ENCODE measurements at regions not wholly inside any gene's neighbourhood (a gene's known extent, or its start where the extent isn't known, plus 50 kb on each side); places are given as distances from the start of the nearest gene placed in this dataset.

DNA sequence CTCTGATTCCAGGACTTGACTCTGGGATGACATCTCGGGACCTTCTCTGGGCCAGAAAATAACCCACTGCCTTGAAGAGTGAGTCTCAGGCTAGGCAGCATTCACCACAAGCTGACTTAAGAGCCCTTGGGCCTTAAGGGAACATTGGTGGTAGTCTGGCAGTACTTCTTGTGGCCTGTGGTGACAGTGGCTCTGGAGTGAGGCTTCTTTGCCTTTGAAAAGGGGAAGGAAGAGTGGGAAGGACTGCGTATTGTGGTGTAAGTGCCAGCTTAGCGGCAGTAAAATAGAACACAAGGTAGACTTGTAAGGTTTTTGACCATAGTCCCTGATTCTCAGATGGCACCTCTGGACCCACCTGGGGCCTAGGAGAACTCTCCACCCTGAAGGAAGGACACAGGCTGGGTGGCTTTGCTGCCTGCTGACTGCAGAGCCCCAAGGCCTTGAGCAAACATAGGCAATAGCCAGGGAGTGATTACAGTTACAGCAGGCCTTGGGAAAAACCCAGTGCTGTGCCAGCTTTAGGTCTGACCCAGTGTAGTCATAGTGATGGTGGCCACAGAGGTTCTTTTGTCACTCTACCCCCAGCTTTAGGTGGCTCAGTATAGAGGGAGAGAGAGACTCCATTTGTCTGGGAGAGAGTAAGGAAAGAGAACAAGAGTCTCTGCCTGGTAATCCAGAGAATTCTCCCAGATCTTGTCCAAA, 483.9 kb downstream of the SH2D4B start:
- no peak for DNase-seq (ENCODE audit: low read depth)

- no peak for DNase-seq (ENCODE audit: low read depth)
Measured at GRCh38 chr10:81026591-81026990, 488.9 kb downstream of the SH2D4B start.

DNA sequence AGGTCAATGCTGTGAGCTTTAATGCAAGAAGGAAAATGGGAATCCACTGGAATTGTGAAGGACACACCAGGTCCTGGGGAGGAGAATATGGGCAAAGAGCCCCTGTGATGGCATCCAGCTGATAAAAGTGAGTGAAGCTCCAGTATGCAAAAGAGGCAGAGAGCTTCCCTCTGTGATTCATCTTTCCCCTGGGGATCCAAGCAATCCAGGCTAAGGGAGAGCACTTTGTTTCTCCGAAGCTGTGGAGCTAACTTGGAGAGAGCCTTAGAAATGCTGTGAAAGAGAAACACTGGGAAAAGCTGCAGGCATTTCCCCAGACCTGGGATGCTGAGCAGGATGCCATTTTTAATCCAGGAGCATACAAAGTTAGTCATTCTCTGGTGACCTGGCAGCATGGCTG, 489.5 kb downstream of the SH2D4B start:
- DNase-seq (ENCODE audit: low read depth) = no peak

GRCh38 chr10:81027706-81028105, 490.0 kb downstream of the SH2D4B start:
- DNase-seq (ENCODE audit: low read depth) = no peak

DNA sequence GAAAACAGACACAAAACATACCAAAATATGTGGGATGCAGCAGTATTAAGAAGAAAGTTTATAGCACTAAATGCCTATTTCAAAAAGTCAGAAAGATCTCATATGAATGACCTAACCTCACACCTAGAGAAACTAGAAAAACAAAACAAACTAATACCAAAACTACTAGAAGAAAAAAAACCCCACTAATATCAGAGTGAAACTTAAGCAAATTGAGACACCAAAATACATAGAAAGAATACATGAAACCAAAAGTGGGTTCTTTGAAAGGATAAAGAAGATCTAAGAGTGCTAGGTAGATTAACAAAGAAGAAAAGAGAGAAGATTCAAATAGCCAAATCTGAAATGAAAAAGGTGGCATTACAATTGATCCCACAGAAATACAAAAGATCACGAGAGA, 494.1 kb downstream of the SH2D4B start:
- DNase-seq (ENCODE audit: low read depth) = no peak

- no peak for DNase-seq (ENCODE audit: low read depth)
Measured at GRCh38 chr10:81034383-81034782, 496.7 kb downstream of the SH2D4B start.

- DNase-seq (ENCODE audit: low read depth) = no peak
Measured at GRCh38 chr10:81036257-81036656, 498.6 kb downstream of the SH2D4B start.

- DNase-seq (ENCODE audit: low read depth) = no peak
Measured at GRCh38 chr10:81040031-81040430, 502.3 kb downstream of the SH2D4B start.

GRCh38 chr10:81040940-81041339, 503.2 kb downstream of the SH2D4B start:
- DNase-seq (ENCODE audit: low read depth) = no peak

GRCh38 chr10:81042647-81043046, 504.9 kb downstream of the SH2D4B start:
- no peak for DNase-seq (ENCODE audit: low read depth)

GRCh38 chr10:81065474-81065873, 527.8 kb downstream of the SH2D4B start:
- no peak for DNase-seq (ENCODE audit: low read depth)

GRCh38 chr10:81068460-81068859, 530.8 kb downstream of the SH2D4B start:
- DNase-seq (ENCODE audit: low read depth) = no peak

- DNase-seq (ENCODE audit: low read depth) = no peak
Measured at GRCh38 chr10:81071087-81071796, 533.5 kb downstream of the SH2D4B start.

DNA sequence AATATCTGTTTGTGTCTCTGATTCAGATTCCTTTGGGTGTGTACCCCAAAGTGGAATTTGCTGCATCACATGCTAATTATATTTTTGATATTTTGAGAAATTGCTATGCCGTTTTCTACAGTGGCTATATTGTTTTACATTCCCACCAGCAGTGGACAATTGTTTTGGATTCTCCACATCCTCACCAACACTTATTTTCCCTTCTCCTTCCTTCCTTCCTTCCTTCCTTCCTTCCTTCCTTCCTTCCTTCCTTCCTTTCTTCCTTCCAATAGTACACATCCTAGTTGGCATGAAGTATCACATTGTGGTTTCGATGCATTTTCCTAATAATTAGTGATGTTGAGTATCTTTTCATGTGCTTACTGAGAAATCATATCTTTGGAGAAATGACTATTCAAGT, 535.5 kb downstream of the SH2D4B start:
- DNase-seq (ENCODE audit: low read depth) = no peak

- DNase-seq (ENCODE audit: low read depth) = no peak
Measured at GRCh38 chr10:81081887-81082620, 544.4 kb downstream of the SH2D4B start.

- DNase-seq (ENCODE audit: low read depth) = no peak
Measured at GRCh38 chr10:81082621-81083376, 545.1 kb downstream of the SH2D4B start.

GRCh38 chr10:81093056-81093455, 555.4 kb downstream of the SH2D4B start:
- no peak for DNase-seq (ENCODE audit: low read depth)

DNA sequence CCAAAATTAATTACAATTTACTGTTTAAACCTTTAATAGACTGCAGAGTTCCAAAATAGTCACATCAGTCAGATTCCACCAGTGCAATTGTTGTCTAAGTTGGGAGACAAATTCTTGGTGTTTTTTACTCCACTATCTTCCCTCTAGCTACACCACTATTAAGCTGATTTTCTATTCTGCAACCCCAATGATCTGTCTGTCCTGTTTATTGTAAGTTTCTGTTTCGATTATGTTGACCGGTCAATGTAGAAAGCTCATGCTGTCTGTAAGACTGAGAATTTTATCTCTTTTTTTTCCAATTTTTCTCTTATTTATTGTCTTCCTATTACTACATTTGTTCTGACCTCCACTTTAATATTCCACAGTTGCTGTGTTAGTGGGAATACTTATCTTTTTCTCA, 557.5 kb downstream of the SH2D4B start:
- no peak for DNase-seq (ENCODE audit: low read depth)

DNA sequence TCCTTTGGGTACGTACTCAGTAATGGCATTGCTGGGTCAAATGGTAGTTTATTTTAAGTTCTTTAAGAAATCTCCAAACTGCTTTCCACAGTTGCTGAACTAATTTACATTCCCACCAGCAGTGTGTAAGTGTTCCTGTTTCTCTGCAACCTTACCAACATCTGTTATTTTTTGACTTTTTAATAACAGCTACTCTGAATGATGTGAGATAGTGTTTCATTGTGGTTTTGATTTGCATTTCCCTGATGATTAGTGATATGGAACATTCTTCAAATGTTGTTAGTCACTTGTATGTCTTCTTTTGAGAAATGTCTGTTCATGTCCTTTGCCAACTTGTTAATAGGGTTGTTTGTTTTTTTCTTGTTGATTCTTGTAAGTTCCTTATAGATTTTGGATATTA, 558.9 kb downstream of the SH2D4B start:
- no peak for DNase-seq (ENCODE audit: low read depth)

- no peak for DNase-seq (ENCODE audit: low read depth)
Measured at GRCh38 chr10:81101062-81101461, 563.4 kb downstream of the SH2D4B start.

GRCh38 chr10:81104494-81104893, 566.8 kb downstream of the SH2D4B start:
- no peak for DNase-seq (ENCODE audit: low read depth)

GRCh38 chr10:81108516-81109199, 571.0 kb downstream of the SH2D4B start:
- DNase-seq (ENCODE audit: low read depth) = no peak

Data from stimulated activated CD8-positive, alpha-beta memory T cell treated with anti-CD3 and anti-CD28 coated beads, Interleukin-15, amount 100 ng/mL, for 1 hour (primary cell).